ENCODE measurements at regions not wholly inside any gene's neighbourhood (a gene's known extent, or its start where the extent isn't known, plus 50 kb on each side); places are given as distances from the start of the nearest gene placed in this dataset.

- 62 to 66% methylated on average over 5 of the region's 5 CpGs for WGBS, 2 donors
- TF ChIP-seq POLR2A (IDR thresholded peaks at IDR 0.05) (no peak), CTCF (IDR thresholded peaks at IDR 0.05) (no peak)
- no peak for DNase-seq (ENCODE audit: low spot score in 2 of 2)
- intact Hi-C loops (cut with DNase I; ENCODE audit: low total_unique reads) = no loop called here
- no peak overlapping the region for H3K4me3 ChIP-seq (ENCODE audit: low read depth, poor library complexity, severe bottlenecking)
Observed at GRCh38 chr15:93152360-93152759, 63.3 kb upstream of the RGMA start.

GRCh38 chr15:93150910-93151881 lies 62.2 kb upstream of the RGMA start:
- WGBS, 2 donors = 62 to 64% methylated on average over 14 of the region's 14 CpGs
- no peak overlapping the region for H3K4me3 ChIP-seq (ENCODE audit: low read depth, poor library complexity, severe bottlenecking)
- intact Hi-C loops (cut with DNase I; ENCODE audit: low total_unique reads) = no loop called here
- TF ChIP-seq POLR2A (IDR thresholded peaks at IDR 0.05) = no peak
- no peak for TF ChIP-seq CTCF (IDR thresholded peaks at IDR 0.05)
- DNase-seq (ENCODE audit: low spot score in 2 of 2) = peak in 1 of 2 donors; percentile 33

- H3K4me3 ChIP-seq (ENCODE audit: low read depth, poor library complexity, severe bottlenecking) = no peak overlapping the region
- TF ChIP-seq POLR2A (IDR thresholded peaks at IDR 0.05) (no peak), CTCF (IDR thresholded peaks at IDR 0.05) (no peak)
- intact Hi-C loops (cut with DNase I; ENCODE audit: low total_unique reads) = no loop called here
- no peak for DNase-seq (ENCODE audit: low spot score in 2 of 2)
- 87 to 92% methylated on average over 5 of the region's 5 CpGs for WGBS, 2 donors
Observed at GRCh38 chr15:93146601-93147000, 57.6 kb upstream of the RGMA start.

GRCh38 chr15:93146196-93146595 lies 57.2 kb upstream of the RGMA start:
- no peak for DNase-seq (ENCODE audit: low spot score in 2 of 2)
- 60 to 75% methylated on average over 5 to 7 of the region's 7 CpGs for WGBS, 2 donors
- TF ChIP-seq CTCF (IDR thresholded peaks at IDR 0.05) = no peak
- TF ChIP-seq POLR2A (IDR thresholded peaks at IDR 0.05) = no peak
- no peak overlapping the region for H3K4me3 ChIP-seq (ENCODE audit: low read depth, poor library complexity, severe bottlenecking)
- intact Hi-C loops (cut with DNase I; ENCODE audit: low total_unique reads) = no loop called here

- WGBS, 2 donors = 67 to 69% methylated on average over 10 of the region's 10 CpGs
- no peak for DNase-seq (ENCODE audit: low spot score in 2 of 2)
- intact Hi-C loops (cut with DNase I; ENCODE audit: low total_unique reads) = no loop called here
- TF ChIP-seq POLR2A (IDR thresholded peaks at IDR 0.05) (no peak), CTCF (IDR thresholded peaks at IDR 0.05) (no peak)
- H3K4me3 ChIP-seq (ENCODE audit: low read depth, poor library complexity, severe bottlenecking) = no peak overlapping the region
Observed at GRCh38 chr15:93144463-93145236, 55.6 kb upstream of the RGMA start.
